ENCODE measurements at regions not wholly inside any gene's neighbourhood (a gene's known extent, or its start where the extent isn't known, plus 50 kb on each side); places are given as distances from the start of the nearest gene placed in this dataset.

DNA sequence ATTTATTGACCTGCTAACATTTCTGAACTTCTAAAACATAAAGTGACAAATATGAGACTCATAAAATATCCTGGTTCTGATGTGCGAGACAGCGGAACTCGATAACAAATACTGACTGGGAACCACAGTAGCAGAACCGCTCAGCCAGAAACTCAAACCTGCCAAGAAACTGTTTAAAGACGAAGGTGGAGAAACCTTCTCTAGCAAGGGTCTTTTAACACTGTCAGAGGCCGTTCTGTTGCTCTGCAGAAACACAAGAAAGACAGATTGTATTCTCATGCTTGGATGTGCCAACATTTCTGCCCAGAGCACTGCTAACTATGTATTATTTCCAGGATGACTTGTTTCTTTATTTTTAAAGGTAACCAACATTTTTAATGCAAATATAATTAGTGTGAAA is 514.8 kb upstream of the ADARB2 start:
- TF ChIP-seq CTCF (conservative IDR thresholded peaks at IDR 0.05; ENCODE audit: low read length) (no peak), EZH2phosphoT487 (IDR thresholded peaks at IDR 0.05; ENCODE audit: borderline replicate concordance, low read depth, low read length) (no peak)
